PFSK-1 (cell line): ENCODE measurements at regions not wholly inside any gene's neighbourhood (a gene's known extent, or its start where the extent isn't known, plus 50 kb on each side); places are given as distances from the start of the nearest gene placed in this dataset.

Experiments
- FOXP2 ChIP-seq: optimal IDR thresholded peaks from 2 replicates; pipeline ENCODE3; 2011; ENCODE audit warnings: borderline replicate concordance, control low read depth, inconsistent platforms; ENCODE audit not compliant: insufficient read depth; ENCODE audit errors: extremely low read length, extremely low read depth
- POLR2AphosphoS5 ChIP-seq: IDR thresholded peaks from 2 replicates; pipeline ENCODE4 v1.6.1; 2012; ENCODE audit warnings: low read depth, mild to moderate bottlenecking, control low read depth, low read length, moderate library complexity
- SIN3A ChIP-seq: IDR thresholded peaks from 2 replicates; pipeline ENCODE4 v1.6.1; 2012; ENCODE audit warnings: mild to moderate bottlenecking, low read length, moderate library complexity, borderline replicate concordance; ENCODE audit not compliant: insufficient read depth
- TAF1 ChIP-seq: IDR thresholded peaks from 2 replicates; pipeline ENCODE4 v1.6.1; 2012; ENCODE audit warnings: low read length, control low read depth, borderline replicate concordance; ENCODE audit not compliant: insufficient read depth
- TF ChIP-seq, protein P1 (sequence below), 2 experiments: IDR thresholded peaks; 2 replicates each; pipeline versions ENCODE4 v1.6.1 to v1.8.0; 2011 to 2012; ENCODE audit warnings: low read depth in 2 of 2, low read length in 2 of 2, control low read depth in 1 of 2, inconsistent platforms in 1 of 2, mild to moderate bottlenecking in 1 of 2, moderate library complexity in 1 of 2; ENCODE audit not compliant: insufficient read depth in 1 of 2

- TF ChIP-seq, protein P1, sequence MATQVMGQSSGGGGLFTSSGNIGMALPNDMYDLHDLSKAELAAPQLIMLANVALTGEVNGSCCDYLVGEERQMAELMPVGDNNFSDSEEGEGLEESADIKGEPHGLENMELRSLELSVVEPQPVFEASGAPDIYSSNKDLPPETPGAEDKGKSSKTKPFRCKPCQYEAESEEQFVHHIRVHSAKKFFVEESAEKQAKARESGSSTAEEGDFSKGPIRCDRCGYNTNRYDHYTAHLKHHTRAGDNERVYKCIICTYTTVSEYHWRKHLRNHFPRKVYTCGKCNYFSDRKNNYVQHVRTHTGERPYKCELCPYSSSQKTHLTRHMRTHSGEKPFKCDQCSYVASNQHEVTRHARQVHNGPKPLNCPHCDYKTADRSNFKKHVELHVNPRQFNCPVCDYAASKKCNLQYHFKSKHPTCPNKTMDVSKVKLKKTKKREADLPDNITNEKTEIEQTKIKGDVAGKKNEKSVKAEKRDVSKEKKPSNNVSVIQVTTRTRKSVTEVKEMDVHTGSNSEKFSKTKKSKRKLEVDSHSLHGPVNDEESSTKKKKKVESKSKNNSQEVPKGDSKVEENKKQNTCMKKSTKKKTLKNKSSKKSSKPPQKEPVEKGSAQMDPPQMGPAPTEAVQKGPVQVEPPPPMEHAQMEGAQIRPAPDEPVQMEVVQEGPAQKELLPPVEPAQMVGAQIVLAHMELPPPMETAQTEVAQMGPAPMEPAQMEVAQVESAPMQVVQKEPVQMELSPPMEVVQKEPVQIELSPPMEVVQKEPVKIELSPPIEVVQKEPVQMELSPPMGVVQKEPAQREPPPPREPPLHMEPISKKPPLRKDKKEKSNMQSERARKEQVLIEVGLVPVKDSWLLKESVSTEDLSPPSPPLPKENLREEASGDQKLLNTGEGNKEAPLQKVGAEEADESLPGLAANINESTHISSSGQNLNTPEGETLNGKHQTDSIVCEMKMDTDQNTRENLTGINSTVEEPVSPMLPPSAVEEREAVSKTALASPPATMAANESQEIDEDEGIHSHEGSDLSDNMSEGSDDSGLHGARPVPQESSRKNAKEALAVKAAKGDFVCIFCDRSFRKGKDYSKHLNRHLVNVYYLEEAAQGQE (IDR thresholded peaks at IDR 0.05; ENCODE audit: insufficient read depth in 1 of 2, low read depth in 2 of 2, low read length in 2 of 2) = no peak
- TF ChIP-seq POLR2AphosphoS5 (no peak), FOXP2 (no peak), TAF1 (no peak), SIN3A (no peak)
These were observed 160.5 kb downstream of the BTG1 start for GRCh38 chr12:91985002-91985787.

- TF ChIP-seq SIN3A = no peak
- TF ChIP-seq FOXP2 = no peak
- TF ChIP-seq, protein P1 (IDR thresholded peaks at IDR 0.05; ENCODE audit: insufficient read depth in 1 of 2, low read depth in 2 of 2, low read length in 2 of 2) = no peak
- no peak for TF ChIP-seq TAF1
- no peak for TF ChIP-seq POLR2AphosphoS5
These were observed 161.1 kb downstream of the BTG1 start for GRCh38 chr12:91984556-91984955.

GRCh38 chr12:91983935-91984334 lies 161.7 kb downstream of the BTG1 start:
- no peak for TF ChIP-seq TAF1
- no peak for TF ChIP-seq POLR2AphosphoS5
- no peak for TF ChIP-seq SIN3A
- TF ChIP-seq FOXP2 = no peak
- TF ChIP-seq, protein P1 (IDR thresholded peaks at IDR 0.05; ENCODE audit: insufficient read depth in 1 of 2, low read depth in 2 of 2, low read length in 2 of 2) = no peak

- TF ChIP-seq TAF1 (no peak), FOXP2 (no peak), POLR2AphosphoS5 (no peak), SIN3A (no peak)
- TF ChIP-seq, protein P1 (IDR thresholded peaks at IDR 0.05; ENCODE audit: insufficient read depth in 1 of 2, low read depth in 2 of 2, low read length in 2 of 2) = no peak
These were observed 162.7 kb downstream of the BTG1 start for GRCh38 chr12:91982946-91983345.
